HepG2 (cell line): ENCODE measurements at regions not wholly inside any gene's neighbourhood (a gene's known extent, or its start where the extent isn't known, plus 50 kb on each side); places are given as distances from the start of the nearest gene placed in this dataset.

Experiments used
- ATAC-seq: fragments of 200-7000 bp; cut with Tn5 transposase; 3 replicates; pipeline ENCODE4 v1.9.1; 2020; ENCODE audit warnings: mild to moderate bottlenecking, moderate library complexity
- BruUV-seq: library from RNA; stranded (reverse); fragments of 400-500 nt; replicated peaks from 2 replicates; lab custom pipeline; 2021; lab: Mats Ljungman, UMichigan
- CTCF ChIA-PET: fragments of 300-600 bp; formaldehyde crosslinking; extraction: SDS; loops from one replicate; lab custom pipeline; 2021; ENCODE audit warnings: low total read pairs, inconsistent platforms, low intra/inter-chr PET ratio; lab: Yijun Ruan, JAX
- POLR2A ChIA-PET: fragments of 350-600 bp; sonication (Branson Sonifier 250); formaldehyde crosslinking; loops from one replicate; lab custom pipeline; 2020; ENCODE audit warnings: antibody characterized with exemption, inconsistent platforms; lab: Yijun Ruan, JAX
- DNase-seq: peaks from one replicate; pipeline ENCODE4 v3.0.0-alpha.2; 2015; ENCODE audit warnings: low spot score
- FAIRE-seq: peaks from 3 replicates; lab custom pipeline; 2011; peaks lifted over from hg19 to GRCh38; lab: Jason Lieb, UNC
- H2AFZ ChIP-seq: one replicate; pipeline ENCODE4 v1.6.1; 2011; ENCODE audit warnings: low read length, inconsistent platforms
- H3K27ac ChIP-seq: fragments of 300-600 bp; 3 replicates; pipeline ENCODE4 v1.8.0; 2011; ENCODE audit warnings: mixed run types, mild to moderate bottlenecking, mixed read lengths, low read length, inconsistent platforms; ENCODE audit not compliant: insufficient read depth; ENCODE audit errors: extremely low read length
- H3K27me3 ChIP-seq, 2 experiments: fragments of 200-600 bp in 1 of 2; 2 replicates in 1 of 2; 3 replicates in 1 of 2; pipeline versions ENCODE4 v1.6.0 to v1.8.0; 2011; ENCODE audit warnings: low read length in 2 of 2, mild to moderate bottlenecking in 2 of 2, moderate library complexity in 2 of 2, inconsistent platforms in 1 of 2; ENCODE audit not compliant: insufficient read depth in 2 of 2, control insufficient read depth in 1 of 2
- H3K36me3 ChIP-seq, 2 experiments: fragments of 200-600 bp in 1 of 2; replicated peaks in 1 of 2; 2 replicates in 1 of 2; 3 replicates in 1 of 2; pipeline versions ENCODE4 v1.5.1 to v1.8.0; 2011; ENCODE audit warnings: low read length in 2 of 2, inconsistent platforms in 1 of 2; ENCODE audit not compliant: insufficient read depth in 2 of 2, control insufficient read depth in 1 of 2
- H3K4me1 ChIP-seq: 2 replicates; pipeline ENCODE4 v1.5.1; 2012; ENCODE audit warnings: low read length, inconsistent platforms; ENCODE audit not compliant: insufficient read depth
- H3K4me2 ChIP-seq: 2 replicates; pipeline ENCODE4 v1.6.0; 2011; ENCODE audit warnings: low read depth, low read length, inconsistent platforms
- H3K4me3 ChIP-seq, 3 experiments: fragments of 200-600 bp in 1 of 3; sonication (generic), shearing (Covaris generic) in 1 of 3; replicated peaks in 1 of 3; 2 replicates each; pipeline ENCODE4 v1.5.1; 2011 to 2016; ENCODE audit warnings: low read length in 3 of 3, inconsistent platforms in 2 of 3, low read depth in 2 of 3, mild to moderate bottlenecking in 2 of 3, control low read depth in 1 of 3, mixed read lengths in 1 of 3; ENCODE audit not compliant: insufficient read depth in 1 of 3
- H3K79me2 ChIP-seq: one replicate; pipeline ENCODE4 v1.6.1; 2011; ENCODE audit warnings: low read length, inconsistent platforms; ENCODE audit not compliant: insufficient read depth
- H3K9ac ChIP-seq: 2 replicates; pipeline ENCODE4 v1.6.0; 2011; ENCODE audit warnings: mild to moderate bottlenecking, low read depth, low read length, inconsistent platforms; ENCODE audit not compliant: insufficient read depth
- H3K9me3 ChIP-seq: 2 replicates; pipeline ENCODE4 v1.5.1; 2012; ENCODE audit warnings: mild to moderate bottlenecking, low read length
- H4K20me1 ChIP-seq: 2 replicates; pipeline ENCODE4 v1.6.0; 2011; ENCODE audit warnings: inconsistent platforms, mild to moderate bottlenecking, low read length, moderate library complexity; ENCODE audit not compliant: insufficient read depth
- DNMT3B ChIP-seq: conservative IDR thresholded peaks from 2 replicates; pipeline ENCODE4 v1.6.1; 2016; ENCODE audit warnings: missing biosample characterization, control low read depth
- HOMEZ ChIP-seq: IDR thresholded peaks from 2 replicates; pipeline ENCODE4 v1.6.1; 2016; ENCODE audit warnings: low read depth
- PAWR ChIP-seq: sonication (generic); formaldehyde crosslinking; IDR thresholded peaks from 2 replicates; pipeline ENCODE4 v1.4.0; 2020; ENCODE audit warnings: missing genetic modification reagents, mild to moderate bottlenecking, borderline replicate concordance
- PLRG1 ChIP-seq: fragments of 450-650 bp; conservative IDR thresholded peaks from 2 replicates; pipeline ENCODE4 v1.6.1; 2016
- SKI ChIP-seq: fragments of 450-650 bp; IDR thresholded peaks from one replicate; pipeline ENCODE4 v1.6.1; 2018; ENCODE audit warnings: mild to moderate bottlenecking; ENCODE audit not compliant: partially characterized antibody
- ZHX2 ChIP-seq, 2 experiments: sonication (generic) in 1 of 2; formaldehyde crosslinking in 1 of 2; IDR thresholded peaks; 2 replicates each; pipeline versions ENCODE4 v1.6.1 to v1.9.0; 2014 to 2022; ENCODE audit warnings: antibody characterized with exemption in 1 of 2, borderline replicate concordance in 1 of 2, inconsistent platforms in 1 of 2, low read depth in 1 of 2, missing genetic modification reagents in 1 of 2
- ZUFSP ChIP-seq: sonication (generic); formaldehyde crosslinking; IDR thresholded peaks from 2 replicates; pipeline ENCODE4 v1.9.0; 2021; ENCODE audit warnings: missing genetic modification reagents, mild to moderate bottlenecking, borderline replicate concordance
- WGBS: methylation state at CpG from one replicate; pipeline ENCODE4 v1.1.6; 2017; ENCODE audit warnings: low lambda C conversion rate; 5-methylcytosine and 5-hydroxymethylcytosine counted together
- in situ Hi-C: cut with HindIII; loops from 2 replicates; pipeline ENCODE4 v1.10.0; 2017; ENCODE audit warnings: low pct_unique_long_range_greater_than_20kb; ENCODE audit not compliant: extremely low pct_ligation_motif_present
- intact Hi-C: fragments of 100-400 bp; cut with micrococcal nuclease; formaldehyde crosslinking; loops from one replicate; pipeline ENCODE4 v1.10.0; 2022; ENCODE audit not compliant: unreplicated experiment

DNA sequence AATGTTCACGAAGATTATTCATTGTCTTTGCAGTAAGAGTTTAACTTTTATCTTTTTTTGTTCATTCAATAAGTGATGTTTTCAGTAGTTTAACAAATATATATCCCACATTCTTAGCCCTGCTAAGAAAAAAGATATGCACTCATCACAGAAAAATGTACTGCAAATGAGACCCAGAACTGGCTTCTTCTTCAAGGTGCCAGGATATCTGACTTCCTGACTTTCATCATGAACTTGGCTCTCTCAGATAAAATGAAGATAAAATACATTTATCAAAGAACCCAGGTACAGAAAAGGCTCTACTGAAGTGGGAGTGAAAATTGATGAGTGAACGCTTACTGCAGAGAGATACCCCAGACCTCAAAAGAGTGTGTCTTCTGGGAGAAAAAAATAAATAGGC lies 177.8 kb upstream of the DKK2 start:
- H3K36me3 ChIP-seq, result no peaks in the 10 kb centered on the region
- ChIA-PET CTCF (no interaction called here), POLR2A (no interaction called here)
- FAIRE-seq (no peak), DNase-seq (no peak), ATAC-seq (no peak)
- BruUV-seq, result no TSS peak
- WGBS, result 49% methylated on average over 2 of the region's 2 CpGs
- no peaks in the 10 kb centered on the region for H3K27me3 ChIP-seq
- no peak overlapping the region for H3K4me3 ChIP-seq
- no peak overlapping the region for H3K4me2 ChIP-seq
- H3K27ac ChIP-seq, result no peak overlapping the region
- H3K79me2 ChIP-seq, result no peaks in the 10 kb centered on the region
- H3K9ac ChIP-seq, result no peak overlapping the region
- H2AFZ ChIP-seq, result no peak overlapping the region
- in situ Hi-C loops, result no loop called here
- no peaks in the 10 kb centered on the region for H4K20me1 ChIP-seq
- H3K4me1 ChIP-seq, result peaks cover 39% of the 10 kb centered on the region
- no peaks in the 10 kb centered on the region for H3K9me3 ChIP-seq
- TF ChIP-seq HOMEZ (CRISPR knock-in tag) (no peak), DNMT3B (CRISPR knock-in tag) (no peak), PLRG1 (no peak), SKI (no peak), ZUFSP (CRISPR knock-in tag) (no peak), PAWR (CRISPR knock-in tag) (no peak), ZHX2 (IDR thresholded peaks at IDR 0.05; ENCODE audit: low read depth) (no peak), ZHX2 (CRISPR knock-in tag; IDR thresholded peaks at IDR 0.05; ENCODE audit: borderline replicate concordance) (no peak)
- intact Hi-C loops, result no loop called here
